ENCODE measurements at regions not wholly inside any gene's neighbourhood (a gene's known extent, or its start where the extent isn't known, plus 50 kb on each side); places are given as distances from the start of the nearest gene placed in this dataset.

- no peak for DNase-seq
- H3K79me2 ChIP-seq (ENCODE audit: insufficient read depth, low read length): no peaks in the 10 kb centered on the region
- H3K27me3 ChIP-seq (ENCODE audit: insufficient read depth, low read length, poor library complexity): no peaks in the 10 kb centered on the region
- H3K9me3 ChIP-seq (ENCODE audit: insufficient read depth, low read length, severe bottlenecking): no peaks in the 10 kb centered on the region
- TF ChIP-seq CTCF (IDR thresholded peaks at IDR 0.05; ENCODE audit: borderline replicate concordance, extremely low read depth, low read length, poor library complexity, severe bottlenecking) (no peak), EZH2 (IDR thresholded peaks at IDR 0.05; ENCODE audit: borderline replicate concordance, low read depth, low read length, severe bottlenecking) (no peak)
- ATAC-seq (ENCODE audit: insufficient read depth, low read depth): no peak
- no peak overlapping the region for H3K9ac ChIP-seq (ENCODE audit: low read depth, low read length)
- no peaks in the 10 kb centered on the region for H3K36me3 ChIP-seq (ENCODE audit: insufficient read depth, low read length)
- no peak overlapping the region for H3K4me3 ChIP-seq (ENCODE audit: low read depth in 1 of 2, low read length in 2 of 2)
- no peaks in the 10 kb centered on the region for H4K20me1 ChIP-seq (ENCODE audit: insufficient read depth, low read length)
- no peak overlapping the region for H3K4me2 ChIP-seq (ENCODE audit: insufficient read depth, low read length)
- no peak overlapping the region for H3K27ac ChIP-seq (ENCODE audit: low read length)
- H2AFZ ChIP-seq (ENCODE audit: low read depth, low read length): no peak overlapping the region
- H3K4me1 ChIP-seq (ENCODE audit: insufficient read depth, low read length): no peaks in the 10 kb centered on the region
Observed at GRCh38 chr5:120160124-120160895, 303.8 kb upstream of the PRR16 start.

DNA sequence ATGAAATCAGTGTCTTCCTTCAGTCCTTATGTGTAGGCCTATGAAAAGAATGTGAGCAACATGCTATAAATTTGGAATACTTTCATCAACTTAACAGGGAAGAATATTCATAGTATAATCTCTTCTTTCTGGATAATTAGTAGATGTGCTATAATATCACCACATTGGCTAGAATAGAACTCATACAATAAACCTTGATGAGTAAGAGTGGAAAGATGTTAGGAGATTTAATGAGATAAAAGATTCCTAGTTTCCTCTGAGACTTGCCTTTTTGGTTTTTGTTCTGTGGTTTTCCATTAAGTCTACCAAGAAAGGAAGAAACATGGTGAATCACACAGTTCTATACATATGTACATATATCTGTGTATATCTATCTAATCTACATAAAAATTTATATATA lies 301.8 kb upstream of the PRR16 start:
- H3K9ac ChIP-seq (ENCODE audit: low read depth, low read length): no peak overlapping the region
- no peaks in the 10 kb centered on the region for H3K27me3 ChIP-seq (ENCODE audit: insufficient read depth, low read length, poor library complexity)
- H3K79me2 ChIP-seq (ENCODE audit: insufficient read depth, low read length): no peaks in the 10 kb centered on the region
- ATAC-seq (ENCODE audit: insufficient read depth, low read depth): no peak
- H3K36me3 ChIP-seq (ENCODE audit: insufficient read depth, low read length): no peaks in the 10 kb centered on the region
- no peak overlapping the region for H3K27ac ChIP-seq (ENCODE audit: low read length)
- no peak overlapping the region for H3K4me2 ChIP-seq (ENCODE audit: insufficient read depth, low read length)
- no peaks in the 10 kb centered on the region for H4K20me1 ChIP-seq (ENCODE audit: insufficient read depth, low read length)
- no peak overlapping the region for H3K4me3 ChIP-seq (ENCODE audit: low read depth in 1 of 2, low read length in 2 of 2)
- no peaks in the 10 kb centered on the region for H3K4me1 ChIP-seq (ENCODE audit: insufficient read depth, low read length)
- TF ChIP-seq EZH2 (IDR thresholded peaks at IDR 0.05; ENCODE audit: borderline replicate concordance, low read depth, low read length, severe bottlenecking) (no peak), CTCF (IDR thresholded peaks at IDR 0.05; ENCODE audit: borderline replicate concordance, extremely low read depth, low read length, poor library complexity, severe bottlenecking) (no peak)
- no peak for DNase-seq
- no peak overlapping the region for H2AFZ ChIP-seq (ENCODE audit: low read depth, low read length)
- H3K9me3 ChIP-seq (ENCODE audit: insufficient read depth, low read length, severe bottlenecking): no peaks in the 10 kb centered on the region

GRCh38 chr5:120164037-120164436 lies 300.1 kb upstream of the PRR16 start:
- ATAC-seq (ENCODE audit: insufficient read depth, low read depth): no peak
- Histone ChIP-seq H3K27me3 (ENCODE audit: insufficient read depth, low read length, poor library complexity) (no peaks in the 10 kb centered on the region), H3K36me3 (ENCODE audit: insufficient read depth, low read length) (no peaks in the 10 kb centered on the region), H3K9me3 (ENCODE audit: insufficient read depth, low read length, severe bottlenecking) (no peaks in the 10 kb centered on the region), H3K4me3 (ENCODE audit: low read depth in 1 of 2, low read length in 2 of 2) (no peak overlapping the region), H3K9ac (ENCODE audit: low read depth, low read length) (no peak overlapping the region), H3K4me1 (ENCODE audit: insufficient read depth, low read length) (no peaks in the 10 kb centered on the region), H3K79me2 (ENCODE audit: insufficient read depth, low read length) (no peaks in the 10 kb centered on the region), H4K20me1 (ENCODE audit: insufficient read depth, low read length) (no peaks in the 10 kb centered on the region), H3K27ac (ENCODE audit: low read length) (no peak overlapping the region), H2AFZ (ENCODE audit: low read depth, low read length) (no peak overlapping the region), H3K4me2 (ENCODE audit: insufficient read depth, low read length) (no peak overlapping the region)
- no peak for DNase-seq
- TF ChIP-seq EZH2 (IDR thresholded peaks at IDR 0.05; ENCODE audit: borderline replicate concordance, low read depth, low read length, severe bottlenecking) (no peak), CTCF (IDR thresholded peaks at IDR 0.05; ENCODE audit: borderline replicate concordance, extremely low read depth, low read length, poor library complexity, severe bottlenecking) (no peak)
